HEK293 (cell line): ENCODE measurements at regions not wholly inside any gene's neighbourhood (a gene's known extent, or its start where the extent isn't known, plus 50 kb on each side); places are given as distances from the start of the nearest gene placed in this dataset.

Experiments used
- MZF1 ChIP-seq: fragments of 450-650 bp; formaldehyde crosslinking; IDR thresholded peaks from 2 replicates; pipeline ENCODE4 v1.5.1; 2017; ENCODE audit warnings: missing biosample characterization, missing genetic modification characterization, borderline replicate concordance
- PRDM1 ChIP-seq: fragments of 450-650 bp; formaldehyde crosslinking; IDR thresholded peaks from 2 replicates; pipeline ENCODE4; 2016; ENCODE audit warnings: missing biosample characterization, missing genetic modification characterization
- REPIN1 ChIP-seq: fragments of 450-650 bp; formaldehyde crosslinking; IDR thresholded peaks from 2 replicates; pipeline ENCODE4 v1.5.1; 2017; ENCODE audit warnings: missing biosample characterization, missing genetic modification characterization, low read depth
- ZBTB26 ChIP-seq: fragments of 450-650 bp; formaldehyde crosslinking; optimal IDR thresholded peaks from 2 replicates; pipeline ENCODE3; 2016; ENCODE audit warnings: missing biosample characterization, mild to moderate bottlenecking, missing genetic modification characterization
- TF ChIP-seq, protein P1 (sequence below): fragments of 450-650 bp; formaldehyde crosslinking; IDR thresholded peaks from 2 replicates; pipeline ENCODE4 v1.5.1; 2016; ENCODE audit warnings: missing biosample characterization, missing genetic modification characterization, borderline replicate concordance
- TF ChIP-seq, protein P2 (sequence below): fragments of 450-650 bp; formaldehyde crosslinking; IDR thresholded peaks from 2 replicates; pipeline ENCODE4 v1.5.1; 2016; ENCODE audit warnings: missing biosample characterization, missing genetic modification characterization

- TF ChIP-seq MZF1, result no peak
- no peak for TF ChIP-seq ZBTB26 (tag by site-specific recombination)
- TF ChIP-seq, protein P1, sequence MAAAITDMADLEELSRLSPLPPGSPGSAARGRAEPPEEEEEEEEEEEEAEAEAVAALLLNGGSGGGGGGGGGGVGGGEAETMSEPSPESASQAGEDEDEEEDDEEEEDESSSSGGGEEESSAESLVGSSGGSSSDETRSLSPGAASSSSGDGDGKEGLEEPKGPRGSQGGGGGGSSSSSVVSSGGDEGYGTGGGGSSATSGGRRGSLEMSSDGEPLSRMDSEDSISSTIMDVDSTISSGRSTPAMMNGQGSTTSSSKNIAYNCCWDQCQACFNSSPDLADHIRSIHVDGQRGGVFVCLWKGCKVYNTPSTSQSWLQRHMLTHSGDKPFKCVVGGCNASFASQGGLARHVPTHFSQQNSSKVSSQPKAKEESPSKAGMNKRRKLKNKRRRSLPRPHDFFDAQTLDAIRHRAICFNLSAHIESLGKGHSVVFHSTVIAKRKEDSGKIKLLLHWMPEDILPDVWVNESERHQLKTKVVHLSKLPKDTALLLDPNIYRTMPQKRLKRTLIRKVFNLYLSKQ (tag by site-specific recombination), result no peak
- no peak for TF ChIP-seq REPIN1 (tag by site-specific recombination)
- TF ChIP-seq, protein P2, sequence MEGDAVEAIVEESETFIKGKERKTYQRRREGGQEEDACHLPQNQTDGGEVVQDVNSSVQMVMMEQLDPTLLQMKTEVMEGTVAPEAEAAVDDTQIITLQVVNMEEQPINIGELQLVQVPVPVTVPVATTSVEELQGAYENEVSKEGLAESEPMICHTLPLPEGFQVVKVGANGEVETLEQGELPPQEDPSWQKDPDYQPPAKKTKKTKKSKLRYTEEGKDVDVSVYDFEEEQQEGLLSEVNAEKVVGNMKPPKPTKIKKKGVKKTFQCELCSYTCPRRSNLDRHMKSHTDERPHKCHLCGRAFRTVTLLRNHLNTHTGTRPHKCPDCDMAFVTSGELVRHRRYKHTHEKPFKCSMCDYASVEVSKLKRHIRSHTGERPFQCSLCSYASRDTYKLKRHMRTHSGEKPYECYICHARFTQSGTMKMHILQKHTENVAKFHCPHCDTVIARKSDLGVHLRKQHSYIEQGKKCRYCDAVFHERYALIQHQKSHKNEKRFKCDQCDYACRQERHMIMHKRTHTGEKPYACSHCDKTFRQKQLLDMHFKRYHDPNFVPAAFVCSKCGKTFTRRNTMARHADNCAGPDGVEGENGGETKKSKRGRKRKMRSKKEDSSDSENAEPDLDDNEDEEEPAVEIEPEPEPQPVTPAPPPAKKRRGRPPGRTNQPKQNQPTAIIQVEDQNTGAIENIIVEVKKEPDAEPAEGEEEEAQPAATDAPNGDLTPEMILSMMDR (tag by site-specific recombination), result no peak
- no peak for TF ChIP-seq PRDM1
These were observed 409.8 kb downstream of the TBL1XR1 start for GRCh38 chr3:176787506-176787905.
